22Rv1 (cell line): ENCODE measurements at regions not wholly inside any gene's neighbourhood (a gene's known extent, or its start where the extent isn't known, plus 50 kb on each side); places are given as distances from the start of the nearest gene placed in this dataset.

Source experiments
- ZFX ChIP-seq: fragments of 450-650 bp; IDR thresholded peaks from 2 replicates; pipeline ENCODE4 v1.6.1; 2017; ENCODE audit warnings: antibody characterized with exemption, borderline replicate concordance
- TF ChIP-seq, protein P1 (sequence below): fragments of 450-650 bp; IDR thresholded peaks from 2 replicates; pipeline ENCODE4 v1.5.1; 2017; ENCODE audit warnings: mild to moderate bottlenecking

DNA sequence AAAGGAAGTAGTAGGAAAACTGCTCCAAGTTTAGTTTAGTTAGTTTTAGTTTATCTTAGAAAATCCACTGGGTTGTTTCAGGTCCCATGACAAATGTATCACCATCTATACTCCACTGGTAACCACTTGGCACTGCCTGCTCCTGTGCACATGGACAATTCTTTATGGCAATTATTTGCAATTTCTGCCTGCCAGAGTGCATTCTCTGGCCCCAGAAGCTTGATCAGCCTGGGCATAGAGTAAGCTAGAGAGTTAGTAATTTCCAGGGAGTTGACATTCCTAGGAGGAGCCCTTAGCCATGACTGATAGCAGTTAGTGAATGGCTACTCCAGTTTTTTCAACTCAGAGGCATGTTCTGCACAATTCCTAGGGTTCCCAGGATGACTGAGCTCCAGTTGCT lies 203.2 kb upstream of the FGF13 start:
- TF ChIP-seq, protein P1, sequence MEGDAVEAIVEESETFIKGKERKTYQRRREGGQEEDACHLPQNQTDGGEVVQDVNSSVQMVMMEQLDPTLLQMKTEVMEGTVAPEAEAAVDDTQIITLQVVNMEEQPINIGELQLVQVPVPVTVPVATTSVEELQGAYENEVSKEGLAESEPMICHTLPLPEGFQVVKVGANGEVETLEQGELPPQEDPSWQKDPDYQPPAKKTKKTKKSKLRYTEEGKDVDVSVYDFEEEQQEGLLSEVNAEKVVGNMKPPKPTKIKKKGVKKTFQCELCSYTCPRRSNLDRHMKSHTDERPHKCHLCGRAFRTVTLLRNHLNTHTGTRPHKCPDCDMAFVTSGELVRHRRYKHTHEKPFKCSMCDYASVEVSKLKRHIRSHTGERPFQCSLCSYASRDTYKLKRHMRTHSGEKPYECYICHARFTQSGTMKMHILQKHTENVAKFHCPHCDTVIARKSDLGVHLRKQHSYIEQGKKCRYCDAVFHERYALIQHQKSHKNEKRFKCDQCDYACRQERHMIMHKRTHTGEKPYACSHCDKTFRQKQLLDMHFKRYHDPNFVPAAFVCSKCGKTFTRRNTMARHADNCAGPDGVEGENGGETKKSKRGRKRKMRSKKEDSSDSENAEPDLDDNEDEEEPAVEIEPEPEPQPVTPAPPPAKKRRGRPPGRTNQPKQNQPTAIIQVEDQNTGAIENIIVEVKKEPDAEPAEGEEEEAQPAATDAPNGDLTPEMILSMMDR, result no peak
- TF ChIP-seq ZFX, result no peak
